HL-60 (cell line): ENCODE measurements at regions not wholly inside any gene's neighbourhood (a gene's known extent, or its start where the extent isn't known, plus 50 kb on each side); places are given as distances from the start of the nearest gene placed in this dataset.

Experiments used
- DNase-seq, 2 experiments: peaks; one replicate each; pipeline ENCODE4 v3.0.0-alpha.2; 2010 to 2020; ENCODE audit warnings: low read depth in 1 of 2, low spot score in 1 of 2
- H3K27ac ChIP-seq: fragments of 250-450 bp; sonication (Bioruptor Pico); replicated peaks from 2 replicates; pipeline ENCODE4 v1.5.1; 2020; ENCODE audit warnings: mild to moderate bottlenecking, moderate library complexity
- H3K27me3 ChIP-seq: fragments of 250-450 bp; sonication (Bioruptor Pico); 2 replicates; pipeline ENCODE4 v1.5.1; 2021; ENCODE audit warnings: mild to moderate bottlenecking, moderate library complexity; ENCODE audit not compliant: insufficient read depth, poor library complexity, severe bottlenecking
- H3K4me3 ChIP-seq: replicated peaks from 2 replicates; pipeline ENCODE4 v1.5.1; 2011; ENCODE audit warnings: mild to moderate bottlenecking, control low read depth, low read length; ENCODE audit not compliant: insufficient read depth
- CTCF ChIP-seq: IDR thresholded peaks from one replicate; pipeline ENCODE4 v1.5.1; 2011; ENCODE audit warnings: low read length, control low read depth, inconsistent platforms; ENCODE audit not compliant: insufficient read depth
- GABPA ChIP-seq: IDR thresholded peaks from 2 replicates; pipeline ENCODE4 v1.6.1; 2012; ENCODE audit warnings: low read depth
- POLR2AphosphoS5 ChIP-seq: IDR thresholded peaks from 2 replicates; pipeline ENCODE4 v1.6.1; 2012; ENCODE audit warnings: low read depth
- REST ChIP-seq: IDR thresholded peaks from 2 replicates; pipeline ENCODE4 v1.6.1; 2012; ENCODE audit warnings: low read depth; ENCODE audit not compliant: insufficient replicate concordance
- SPI1 ChIP-seq: IDR thresholded peaks from 2 replicates; pipeline ENCODE4 v1.6.1; 2012; ENCODE audit warnings: low read depth, mild to moderate bottlenecking, borderline replicate concordance

DNA sequence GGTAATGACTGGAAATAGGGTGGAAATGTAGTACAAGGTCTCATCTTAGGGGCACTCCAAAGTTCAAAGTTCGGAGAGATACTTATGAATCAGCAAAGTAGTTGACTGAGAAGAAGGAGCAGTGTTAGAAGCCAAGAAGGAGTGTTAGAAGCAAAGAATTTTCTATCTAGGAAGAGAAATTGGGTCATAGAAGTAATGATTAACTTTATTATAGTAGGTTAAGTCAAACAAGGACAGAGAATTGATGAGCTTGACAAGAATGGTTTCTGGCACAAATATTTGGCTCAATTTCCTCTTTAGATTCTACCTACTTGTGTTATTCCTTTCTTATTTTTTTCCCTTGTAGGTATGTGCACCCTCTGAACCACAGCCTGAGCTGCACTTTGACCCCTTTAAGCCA lies 810.5 kb upstream of the LRFN5 start:
- no peak overlapping the region for H3K27ac ChIP-seq
- DNase-seq: no peak
- H3K27me3 ChIP-seq: no peaks in the 10 kb centered on the region
- no peak overlapping the region for H3K4me3 ChIP-seq
- no peak for TF ChIP-seq CTCF
- no peak for TF ChIP-seq SPI1
- no peak for TF ChIP-seq GABPA
- no peak for TF ChIP-seq POLR2AphosphoS5
- no peak for TF ChIP-seq REST

- H3K4me3 ChIP-seq: no peak overlapping the region
- no peak for TF ChIP-seq GABPA
- TF ChIP-seq POLR2AphosphoS5: no peak
- no peak for TF ChIP-seq CTCF
- no peak for TF ChIP-seq SPI1
- TF ChIP-seq REST: no peak
- H3K27ac ChIP-seq: no peak overlapping the region
- DNase-seq: no peak
- H3K27me3 ChIP-seq: no peaks in the 10 kb centered on the region
Measured at GRCh38 chr14:40784860-40785259, 821.8 kb upstream of the LRFN5 start.

- Histone ChIP-seq H3K4me3 (no peak overlapping the region), H3K27me3 (no peaks in the 10 kb centered on the region), H3K27ac (no peak overlapping the region)
- TF ChIP-seq GABPA (no peak), CTCF (no peak), SPI1 (no peak), REST (no peak), POLR2AphosphoS5 (no peak)
- no peak for DNase-seq
Measured at GRCh38 chr14:40762685-40763084, 844.0 kb upstream of the LRFN5 start.
